GM19238 (cell line): ENCODE measurements at regions not wholly inside any gene's neighbourhood (a gene's known extent, or its start where the extent isn't known, plus 50 kb on each side); places are given as distances from the start of the nearest gene placed in this dataset.

Source experiments
- DNase-seq: peaks from one replicate; pipeline ENCODE4 v3.0.0; 2011; ENCODE audit warnings: low spot score; ENCODE audit not compliant: insufficient read length

- peak; percentile 32 for DNase-seq
These were observed 85.2 kb upstream of the IGLL5 start for GRCh38 chr22:22802339-22802970.

- DNase-seq = no peak
These were observed 84.2 kb upstream of the IGLL5 start for GRCh38 chr22:22803285-22803853.

DNA sequence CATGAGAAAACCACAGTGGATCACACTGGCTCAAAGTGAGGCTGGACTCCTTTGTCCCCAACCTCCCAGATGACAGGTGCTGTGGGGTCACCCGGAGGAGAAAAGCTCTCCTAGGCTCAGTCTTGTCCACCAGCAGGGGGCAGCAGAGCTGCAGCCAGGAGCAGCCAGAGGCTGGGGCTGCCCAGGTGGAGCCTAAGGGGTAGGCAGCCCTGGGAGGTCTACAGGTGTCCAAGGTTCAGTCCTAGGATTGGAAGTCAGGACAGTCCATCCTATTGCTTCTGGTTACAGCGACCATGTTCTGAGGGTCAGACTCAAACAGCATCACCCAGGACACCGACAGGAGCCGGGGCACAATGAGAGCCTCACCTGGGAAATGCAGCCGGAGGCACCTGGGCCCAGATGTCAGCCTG is 77.6 kb upstream of the IGLL5 start:
- DNase-seq = no peak

GRCh38 chr22:22810471-22810870 is 77.1 kb upstream of the IGLL5 start:
- no peak for DNase-seq

DNA sequence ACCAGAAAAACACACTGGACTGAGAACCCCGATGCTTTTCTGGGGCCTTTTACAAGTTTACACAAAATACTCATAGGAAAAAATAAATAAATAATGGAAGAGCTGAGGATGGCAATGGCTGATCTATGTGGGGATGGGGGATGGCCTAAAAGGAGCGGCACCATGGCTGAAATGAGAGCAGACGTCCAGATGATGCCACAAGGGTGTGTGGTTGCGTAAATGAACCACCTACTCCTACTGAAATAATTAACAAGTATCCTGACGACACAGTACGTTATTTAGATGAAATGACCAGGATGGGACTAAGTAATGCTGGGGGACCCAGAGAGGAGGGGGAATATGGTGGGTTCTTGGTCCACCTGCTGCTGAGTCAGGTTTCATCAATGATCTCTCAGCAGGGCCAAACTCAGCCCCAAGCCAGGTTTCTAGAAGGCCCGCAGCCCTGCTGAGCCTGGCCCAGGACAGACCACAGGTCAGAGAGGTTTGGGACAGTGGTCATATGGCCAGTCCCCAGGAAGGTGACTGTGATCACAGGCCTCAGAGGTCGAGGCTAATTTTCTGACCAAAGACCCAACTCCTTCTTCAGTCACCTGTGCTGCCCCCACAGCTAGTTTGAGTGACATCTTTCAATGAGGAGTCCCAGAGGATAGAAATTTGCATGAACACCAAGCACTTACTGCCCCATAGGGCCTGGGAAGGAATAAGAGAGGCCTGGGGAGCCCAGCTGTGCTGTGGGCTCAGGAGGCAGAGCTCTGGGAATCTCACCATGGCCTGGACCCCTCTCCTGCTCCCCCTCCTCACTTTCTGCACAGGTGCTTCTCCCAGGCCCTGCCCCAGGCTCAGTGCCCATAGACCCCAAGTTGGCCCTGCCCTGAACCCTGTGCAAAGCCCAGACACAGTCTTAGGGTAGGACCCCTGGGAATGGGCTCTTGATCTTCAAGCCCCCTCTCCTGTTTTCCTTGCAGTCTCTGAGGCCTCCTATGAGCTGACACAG is 76.3 kb upstream of the IGLL5 start:
- DNase-seq = no peak

- no peak for DNase-seq
These were observed 75.3 kb upstream of the IGLL5 start for GRCh38 chr22:22812031-22812905.

DNA sequence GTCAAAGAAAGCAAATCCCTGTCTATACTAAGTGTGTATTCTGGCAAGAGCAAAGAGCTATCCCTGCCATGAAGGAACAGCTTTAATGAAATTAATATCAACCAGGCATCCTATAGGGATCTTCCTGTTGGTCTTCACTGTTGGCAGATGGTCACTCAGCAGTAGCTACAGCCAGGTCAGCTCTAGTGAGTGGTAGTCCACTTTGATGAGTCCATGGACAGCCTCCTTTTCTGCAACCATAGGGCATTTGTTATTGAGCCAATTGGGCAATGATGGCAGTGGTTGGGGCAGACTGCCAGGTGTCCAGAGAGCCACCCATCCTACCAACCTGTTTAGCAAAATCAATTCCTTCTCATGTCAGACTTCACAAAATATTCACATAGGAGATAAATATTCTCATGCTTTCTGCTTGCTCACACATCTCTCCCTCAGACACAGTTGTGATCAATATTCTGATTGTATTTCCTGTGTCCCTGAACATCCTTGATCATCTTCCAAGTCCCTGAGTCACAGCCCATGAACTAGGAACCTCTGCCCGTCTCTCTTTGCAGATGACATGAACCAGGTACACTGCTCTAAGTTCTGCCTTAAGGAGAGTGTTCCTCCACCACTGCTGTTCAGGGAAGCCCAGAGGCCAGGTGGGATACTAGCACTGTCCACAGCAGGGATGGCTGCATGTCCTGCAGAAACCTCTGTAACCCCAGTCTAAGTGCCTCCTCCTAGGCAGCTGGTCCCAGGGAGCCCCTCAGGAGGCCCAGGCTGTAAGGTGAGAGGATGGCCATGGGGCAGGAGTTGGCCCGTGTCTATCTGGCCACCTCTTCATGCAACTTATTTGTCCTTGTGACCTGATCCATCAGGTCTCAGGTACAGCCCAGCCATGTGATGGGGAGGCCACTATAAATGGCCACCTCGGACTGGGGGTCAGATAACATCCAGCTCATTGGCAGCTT is 74.2 kb upstream of the IGLL5 start:
- no peak for DNase-seq

GRCh38 chr22:22814666-22815396 is 72.8 kb upstream of the IGLL5 start:
- DNase-seq = no peak

DNA sequence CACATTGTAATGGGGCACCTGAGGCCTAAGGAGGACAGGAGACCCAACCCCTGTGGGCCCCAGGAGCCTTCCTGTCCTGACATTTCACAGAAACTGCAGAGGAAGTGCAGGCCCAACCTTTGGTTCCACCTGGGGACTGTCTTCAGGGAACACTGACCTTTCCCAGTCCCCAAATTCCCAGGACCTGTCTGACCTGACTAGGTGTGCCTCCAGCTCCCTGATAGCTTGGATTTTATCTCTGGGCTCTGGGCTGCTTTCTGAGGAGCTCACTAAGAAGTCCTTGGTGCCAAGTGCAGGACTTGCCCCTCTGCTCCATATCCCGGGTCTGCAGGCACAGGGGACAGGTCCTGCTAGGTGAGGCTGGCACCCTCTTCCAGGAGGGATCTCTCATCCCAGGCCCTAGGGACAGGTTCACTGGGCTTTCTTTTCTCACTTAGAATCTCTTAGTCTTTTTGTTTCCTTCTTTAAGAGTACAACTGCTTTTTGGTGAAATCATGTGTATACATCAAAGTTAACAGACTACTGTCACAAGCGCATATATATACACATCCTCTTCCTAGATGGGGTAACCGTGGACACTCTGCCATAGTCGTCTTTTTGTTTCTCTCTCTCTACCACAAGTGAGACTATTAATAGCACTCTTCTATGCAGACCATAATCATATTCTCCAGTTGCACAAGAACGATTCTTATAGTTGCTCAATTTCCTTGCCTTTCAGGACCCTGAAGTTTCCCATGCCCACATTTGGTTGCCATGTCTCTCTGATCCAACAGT is 72.0 kb upstream of the IGLL5 start:
- DNase-seq = no peak

GRCh38 chr22:22816171-22816514 is 71.5 kb upstream of the IGLL5 start:
- DNase-seq = no peak

- DNase-seq = no peak
These were observed 70.7 kb upstream of the IGLL5 start for GRCh38 chr22:22816766-22817410.

- no peak for DNase-seq
These were observed 70.0 kb upstream of the IGLL5 start for GRCh38 chr22:22817468-22818201.

- no peak for DNase-seq
These were observed 69.4 kb upstream of the IGLL5 start for GRCh38 chr22:22818202-22818538.

DNA sequence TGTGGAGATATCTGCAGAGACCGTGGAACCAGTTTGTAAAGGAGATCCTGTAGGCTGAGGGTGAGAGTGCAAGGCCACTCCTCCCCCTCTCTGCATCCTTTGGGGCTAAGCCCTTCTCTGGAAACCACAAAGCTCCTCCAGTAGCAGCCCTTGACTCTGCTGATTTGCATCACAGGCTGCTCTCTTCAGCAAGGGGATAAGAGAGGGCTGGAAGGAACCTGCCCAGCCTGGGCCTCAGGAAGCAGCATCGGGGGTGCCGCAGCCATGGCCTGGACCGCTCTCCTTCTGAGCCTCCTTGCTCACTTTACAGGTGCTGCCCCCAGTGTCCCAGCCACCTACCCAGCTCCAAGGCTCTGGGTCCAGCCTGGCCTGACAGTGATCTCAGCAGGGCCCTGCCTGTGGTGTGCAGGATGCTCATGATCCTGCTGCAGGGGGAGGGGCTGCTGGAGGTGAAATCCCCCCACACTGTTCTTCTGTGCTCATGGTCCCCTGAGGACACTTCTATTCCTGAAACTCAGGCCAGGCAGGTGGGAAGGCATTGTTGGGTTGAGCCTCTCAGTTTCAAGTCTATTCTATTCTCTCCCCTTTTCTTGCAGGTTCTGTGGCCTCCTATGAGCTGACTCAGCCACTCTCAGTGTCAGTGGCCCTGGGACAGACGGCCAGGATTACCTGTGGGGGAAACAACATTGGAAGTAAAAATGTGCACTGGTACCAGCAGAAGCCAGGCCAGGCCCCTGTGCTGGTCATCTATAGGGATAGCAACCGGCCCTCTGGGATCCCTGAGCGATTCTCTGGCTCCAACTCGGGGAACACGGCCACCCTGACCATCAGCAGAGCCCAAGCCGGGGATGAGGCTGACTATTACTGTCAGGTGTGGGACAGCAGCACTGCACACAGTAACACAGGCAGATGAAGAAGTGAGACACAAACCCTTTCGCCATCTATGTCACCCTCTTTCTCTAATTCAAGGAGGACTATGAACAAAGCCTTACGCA is 68.5 kb upstream of the IGLL5 start:
- DNase-seq = peak; percentile 71

DNA sequence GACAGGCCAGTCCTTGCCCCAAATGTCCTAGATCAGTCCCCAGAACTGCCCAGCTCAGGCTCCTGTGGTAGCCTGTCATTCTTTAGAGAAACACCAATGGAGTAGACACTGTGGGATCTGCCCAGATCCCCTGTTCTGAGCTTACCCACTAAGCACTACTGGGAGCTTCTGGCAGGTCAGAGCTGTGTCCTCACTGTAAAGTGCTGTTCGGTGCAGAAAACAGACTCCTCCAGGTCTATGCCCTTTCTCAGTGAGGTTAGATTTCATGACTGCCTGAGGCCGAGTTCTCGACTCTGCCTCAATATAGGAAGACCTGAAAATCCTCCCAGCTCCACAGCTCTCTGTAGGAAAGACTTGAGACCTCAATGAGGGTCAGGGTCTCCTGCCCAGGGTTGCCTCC is 67.5 kb upstream of the IGLL5 start:
- no peak for DNase-seq

GRCh38 chr22:22820626-22821025 is 67.0 kb upstream of the IGLL5 start:
- DNase-seq = no peak

- no peak for DNase-seq
These were observed 66.3 kb upstream of the IGLL5 start for GRCh38 chr22:22821340-22821739.
